GM13977 (cell line): ENCODE measurements at regions not wholly inside any gene's neighbourhood (a gene's known extent, or its start where the extent isn't known, plus 50 kb on each side); places are given as distances from the start of the nearest gene placed in this dataset.

Experiments used
- DNase-seq: peaks from one replicate; pipeline ENCODE4 v3.0.0; 2012; ENCODE audit warnings: low spot score
- in situ Hi-C: fragments of 300-500 bp; cut with MboI; formaldehyde crosslinking; loops from one replicate; pipeline ENCODE4 v1.12.0; 2022; ENCODE audit warnings: low sequenced_read_pairs, low pct_unique_long_range_greater_than_20kb, mixed read lengths, inconsistent platforms; ENCODE audit not compliant: unreplicated experiment
- TF ChIP-seq, protein P1 (sequence below): IDR thresholded peaks from 2 replicates; pipeline ENCODE4 v1.5.1; 2012; ENCODE audit warnings: mild to moderate bottlenecking, control low read depth; ENCODE audit not compliant: insufficient read depth; ENCODE audit errors: extremely low read depth, missing control alignments

DNA sequence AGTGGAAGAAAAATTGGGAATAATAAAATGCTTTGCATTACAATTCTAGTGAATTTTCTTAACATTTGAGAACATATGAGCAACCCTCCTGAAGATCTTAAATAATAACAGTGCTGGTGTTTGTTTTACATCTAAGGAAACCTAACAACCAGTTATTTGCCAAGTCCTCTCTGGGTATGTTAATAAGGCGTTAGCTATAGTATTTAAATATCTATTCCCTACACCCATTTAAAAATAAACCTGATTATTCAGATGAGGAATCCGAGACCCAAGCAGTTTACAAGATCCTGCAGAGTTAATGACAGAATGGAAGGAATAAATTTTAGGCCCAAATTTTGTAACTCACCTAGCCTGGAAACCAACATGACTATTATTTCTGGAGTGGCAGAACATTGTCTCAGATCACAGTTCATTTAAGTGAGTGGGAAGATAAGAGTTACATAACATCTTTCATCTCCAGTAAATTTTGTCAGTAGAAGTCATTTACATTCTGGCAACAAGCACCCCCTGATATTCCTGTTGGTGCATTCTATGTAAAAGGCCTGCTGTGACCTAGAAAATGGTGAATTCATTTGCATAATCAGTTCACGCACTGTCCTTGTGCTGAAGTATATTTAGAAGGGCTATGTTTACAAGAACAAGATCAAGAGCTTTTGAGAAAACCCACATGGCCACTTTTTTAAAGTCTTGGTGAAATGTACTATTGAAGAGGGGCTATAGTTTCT lies 148.2 kb downstream of the COX7C start:
- no peak for DNase-seq
- in situ Hi-C loops, result no loop called here
- TF ChIP-seq, protein P1, sequence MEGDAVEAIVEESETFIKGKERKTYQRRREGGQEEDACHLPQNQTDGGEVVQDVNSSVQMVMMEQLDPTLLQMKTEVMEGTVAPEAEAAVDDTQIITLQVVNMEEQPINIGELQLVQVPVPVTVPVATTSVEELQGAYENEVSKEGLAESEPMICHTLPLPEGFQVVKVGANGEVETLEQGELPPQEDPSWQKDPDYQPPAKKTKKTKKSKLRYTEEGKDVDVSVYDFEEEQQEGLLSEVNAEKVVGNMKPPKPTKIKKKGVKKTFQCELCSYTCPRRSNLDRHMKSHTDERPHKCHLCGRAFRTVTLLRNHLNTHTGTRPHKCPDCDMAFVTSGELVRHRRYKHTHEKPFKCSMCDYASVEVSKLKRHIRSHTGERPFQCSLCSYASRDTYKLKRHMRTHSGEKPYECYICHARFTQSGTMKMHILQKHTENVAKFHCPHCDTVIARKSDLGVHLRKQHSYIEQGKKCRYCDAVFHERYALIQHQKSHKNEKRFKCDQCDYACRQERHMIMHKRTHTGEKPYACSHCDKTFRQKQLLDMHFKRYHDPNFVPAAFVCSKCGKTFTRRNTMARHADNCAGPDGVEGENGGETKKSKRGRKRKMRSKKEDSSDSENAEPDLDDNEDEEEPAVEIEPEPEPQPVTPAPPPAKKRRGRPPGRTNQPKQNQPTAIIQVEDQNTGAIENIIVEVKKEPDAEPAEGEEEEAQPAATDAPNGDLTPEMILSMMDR, result no peak

DNA sequence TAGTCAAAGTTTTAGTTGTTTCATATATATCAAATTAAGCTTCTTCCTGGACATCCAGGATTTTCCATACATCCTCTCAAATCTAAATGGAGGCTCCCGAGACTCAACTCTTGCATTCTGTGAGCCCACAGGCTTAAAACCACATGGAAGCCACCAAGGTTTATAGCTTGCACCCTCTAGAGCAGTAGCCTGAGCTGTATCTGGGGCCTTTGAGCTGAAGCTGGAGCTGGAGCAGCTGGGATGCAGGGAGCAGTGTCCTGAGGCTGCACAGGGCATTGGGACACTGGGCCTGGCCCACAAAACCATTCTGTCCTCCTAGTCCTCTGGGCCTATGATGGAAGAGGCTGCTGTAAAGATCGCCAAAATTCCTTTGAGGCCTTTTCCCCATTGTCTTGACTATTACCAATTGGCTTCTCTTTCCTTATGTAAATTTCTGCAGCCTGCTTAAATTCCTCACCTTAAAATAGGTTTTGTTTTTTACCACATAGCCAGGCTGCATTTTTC lies 151.0 kb downstream of the COX7C start:
- in situ Hi-C loops, result no loop called here
- TF ChIP-seq, protein P1, result no peak
- no peak for DNase-seq

DNA sequence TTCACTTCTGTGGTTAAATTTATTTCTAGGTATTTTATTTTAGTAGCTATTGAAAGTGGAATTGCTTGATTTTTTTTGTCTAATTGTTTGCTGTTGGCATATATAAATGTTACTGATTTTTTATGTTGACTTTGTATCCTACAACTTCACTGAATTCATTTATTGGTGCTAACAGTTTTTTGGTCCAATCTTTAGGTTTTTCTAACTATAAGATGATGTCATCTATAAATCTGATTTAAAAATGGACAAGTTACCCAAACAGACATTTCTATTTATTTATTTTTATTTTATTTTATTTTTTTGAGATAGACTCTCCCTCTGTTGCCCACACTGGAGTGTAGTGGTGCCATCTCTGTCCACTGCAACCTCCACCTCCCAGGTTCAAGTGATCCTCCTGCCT lies 162.3 kb downstream of the COX7C start:
- in situ Hi-C loops, result no loop called here
- DNase-seq, result no peak
- TF ChIP-seq, protein P1, result no peak

DNA sequence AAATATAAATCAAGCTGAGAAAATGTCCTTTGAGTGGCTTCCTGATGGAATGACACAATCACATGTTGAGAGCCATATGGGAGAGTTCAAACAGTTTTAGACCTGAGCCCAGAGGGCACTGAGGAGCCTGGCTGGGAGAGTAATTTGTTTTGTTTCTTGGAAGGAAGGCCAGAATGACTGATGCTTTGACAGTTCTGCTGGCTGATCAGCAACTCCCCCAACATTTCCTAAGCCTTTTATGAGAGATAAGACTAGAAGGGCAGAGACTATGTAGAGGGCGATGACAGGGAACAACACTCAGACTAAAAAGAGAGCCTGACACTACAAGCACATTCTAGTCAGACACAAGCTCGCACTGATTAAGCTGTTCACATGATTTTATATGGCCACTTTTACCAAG lies 169.2 kb downstream of the COX7C start:
- TF ChIP-seq, protein P1, result no peak
- DNase-seq, result no peak
- in situ Hi-C loops, result no loop called here

DNA sequence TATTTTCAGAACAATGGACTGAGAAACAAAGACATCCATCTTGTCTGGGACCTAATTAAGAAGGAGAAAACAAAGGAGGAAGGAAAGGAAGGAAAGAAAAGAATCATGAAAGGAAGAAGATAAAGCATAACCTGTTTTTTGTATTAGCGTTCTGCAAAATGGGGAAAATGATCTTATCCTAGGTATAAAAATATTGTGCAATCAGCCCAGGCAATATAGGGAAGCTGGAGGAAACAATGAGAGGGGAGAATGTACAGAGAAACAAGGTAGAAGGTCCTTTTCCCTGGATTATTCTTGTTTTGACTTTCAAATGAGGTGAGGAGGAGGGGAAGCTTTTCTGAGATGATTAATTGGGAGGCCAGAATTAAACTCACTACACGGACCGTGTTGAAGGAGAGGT lies 177.9 kb downstream of the COX7C start:
- in situ Hi-C loops, result no loop called here
- DNase-seq, result no peak
- TF ChIP-seq, protein P1, result no peak

DNA sequence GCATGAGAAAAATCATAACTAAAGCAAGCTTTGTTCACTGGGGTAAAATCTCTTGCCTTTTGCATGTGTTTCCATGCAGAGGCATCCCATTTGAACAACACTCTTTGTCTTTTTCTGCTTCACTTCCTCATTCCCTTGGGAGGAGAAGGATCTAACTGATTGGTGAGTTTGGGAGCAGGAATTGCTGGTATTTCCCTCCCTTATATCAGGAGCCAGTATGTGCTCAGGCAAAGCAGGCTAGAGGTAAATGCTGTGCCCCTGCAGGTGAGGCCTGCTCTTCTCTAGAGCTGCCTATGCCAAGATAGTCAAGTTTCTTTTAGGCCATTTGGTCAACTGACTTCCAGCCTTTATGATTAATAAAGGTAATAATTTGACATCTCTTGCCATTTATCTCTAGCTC lies 179.9 kb downstream of the COX7C start:
- TF ChIP-seq, protein P1, result no peak
- in situ Hi-C loops, result no loop called here
- no peak for DNase-seq
